ENCODE measurements at regions not wholly inside any gene's neighbourhood (a gene's known extent, or its start where the extent isn't known, plus 50 kb on each side); places are given as distances from the start of the nearest gene placed in this dataset.

DNA sequence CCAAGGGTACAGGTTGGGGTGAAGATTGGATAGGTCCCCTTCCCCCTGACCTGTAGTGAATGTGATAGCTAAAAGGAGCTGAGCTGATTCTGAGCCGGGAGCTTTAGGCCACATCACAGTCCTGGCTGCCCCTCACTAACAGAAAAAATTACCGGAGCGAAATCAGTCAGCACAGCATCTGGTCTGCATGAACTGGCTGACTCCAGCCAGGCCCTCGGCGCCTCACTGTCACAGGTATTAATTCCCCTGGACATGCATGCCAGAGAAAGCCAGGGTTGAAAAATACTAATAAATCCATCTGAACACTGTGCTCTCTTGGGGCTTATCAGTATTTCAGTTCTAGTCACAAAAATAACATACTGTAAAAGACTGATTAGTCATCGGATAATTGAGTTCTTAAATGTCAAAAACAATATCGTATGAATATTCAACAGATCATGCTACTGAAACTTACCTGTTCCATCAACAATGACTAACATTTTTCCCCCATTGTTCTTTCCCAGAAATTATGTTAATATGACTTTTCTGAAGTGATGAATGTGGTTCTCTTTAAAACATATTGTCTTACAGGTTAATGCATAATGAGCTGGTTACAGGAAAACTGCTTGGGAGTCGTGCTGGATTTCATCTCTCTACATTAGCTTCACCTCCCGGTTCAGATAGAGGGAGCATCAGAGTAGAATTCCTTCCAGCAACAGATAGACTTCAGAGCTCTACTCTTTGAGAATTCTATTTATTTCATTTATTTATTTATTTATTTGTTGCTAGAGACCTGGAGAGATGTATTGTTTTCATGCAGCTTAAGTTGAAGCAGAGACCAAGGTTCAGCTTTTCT, 387.7 kb downstream of the NXPE2 start:
- Histone ChIP-seq H3K9me3 (ENCODE audit: control insufficient read depth in 3 of 3, low read length in 3 of 3) (peaks cover 2 to 5% (median 2%) of the 10 kb centered on the region in 3 donors), H3K4me1 (ENCODE audit: control insufficient read depth in 3 of 3, insufficient read depth in 3 of 3, low read length in 3 of 3) (no peaks in the 10 kb centered on the region), H3K9ac (ENCODE audit: low read depth in 1 of 3, low read length in 3 of 3) (no peak overlapping the region), H3K27ac (ENCODE audit: low read depth, low read length) (no peak overlapping the region), H3K4me3 (ENCODE audit: low read length in 3 of 3) (no peak overlapping the region), H3K27me3 (ENCODE audit: control insufficient read depth in 3 of 3, insufficient read depth in 3 of 3, low read length in 3 of 3) (no peaks in the 10 kb centered on the region), H3K36me3 (ENCODE audit: control insufficient read depth in 3 of 3, insufficient read depth in 3 of 3, low read length in 3 of 3) (no peaks in the 10 kb centered on the region)

DNA sequence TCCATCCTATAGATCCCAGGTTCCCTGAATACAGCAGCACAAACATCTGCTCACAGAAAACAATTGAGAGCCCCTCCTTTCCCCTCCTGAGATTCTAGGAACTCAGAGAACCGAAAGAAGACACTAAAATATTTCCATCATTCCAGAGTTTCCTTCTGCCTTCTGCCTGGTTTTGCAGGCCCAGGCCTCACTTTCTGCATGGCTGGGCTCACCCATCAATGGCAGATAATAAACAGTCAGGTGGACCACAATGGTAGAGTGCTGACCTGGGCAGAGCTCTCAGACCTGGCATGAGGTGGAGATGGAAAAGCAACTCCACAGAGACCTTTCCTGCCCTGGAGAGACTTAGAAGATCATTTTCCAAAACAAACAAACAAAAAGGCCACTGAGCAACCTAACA, 389.1 kb downstream of the NXPE2 start:
- Histone ChIP-seq H3K27ac (ENCODE audit: low read depth, low read length) (no peak overlapping the region), H3K27me3 (ENCODE audit: control insufficient read depth in 3 of 3, insufficient read depth in 3 of 3, low read length in 3 of 3) (no peaks in the 10 kb centered on the region), H3K4me3 (ENCODE audit: low read length in 3 of 3) (no peak overlapping the region), H3K9me3 (ENCODE audit: control insufficient read depth in 3 of 3, low read length in 3 of 3) (peaks cover 2 to 5% (median 2%) of the 10 kb centered on the region in 3 donors), H3K9ac (ENCODE audit: low read depth in 1 of 3, low read length in 3 of 3) (no peak overlapping the region), H3K4me1 (ENCODE audit: control insufficient read depth in 3 of 3, insufficient read depth in 3 of 3, low read length in 3 of 3) (no peaks in the 10 kb centered on the region), H3K36me3 (ENCODE audit: control insufficient read depth in 3 of 3, insufficient read depth in 3 of 3, low read length in 3 of 3) (no peaks in the 10 kb centered on the region)

DNA sequence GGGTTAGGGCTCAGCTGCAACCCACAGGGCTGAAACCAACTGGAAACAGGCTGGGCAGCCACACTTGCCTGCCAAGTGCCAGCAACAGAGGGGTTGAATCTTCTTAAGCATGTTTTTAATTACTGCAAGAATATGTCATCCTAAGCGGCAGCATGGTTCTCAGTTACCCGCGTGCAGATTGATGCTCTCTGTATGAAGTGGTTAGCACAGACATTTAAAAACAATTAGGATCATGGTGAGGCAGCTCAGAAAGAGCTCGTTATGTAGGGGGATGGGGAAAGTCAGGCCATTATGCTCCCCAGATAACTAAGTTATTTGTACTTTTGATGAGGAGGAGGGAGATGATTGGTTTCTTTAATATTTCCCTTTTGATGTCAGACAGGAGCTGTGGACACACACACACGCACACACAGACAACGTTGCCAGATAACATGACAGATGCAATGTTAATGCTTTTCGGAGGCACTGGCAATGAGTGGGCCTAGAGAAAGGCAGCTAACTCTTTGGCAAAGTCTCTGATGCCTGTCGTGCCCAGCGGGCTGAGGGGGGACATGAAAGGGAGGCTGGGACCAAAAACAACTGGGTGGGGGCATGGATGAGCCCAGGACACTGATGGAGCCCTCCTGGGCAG, 389.7 kb downstream of the NXPE2 start:
- Histone ChIP-seq H3K27me3 (ENCODE audit: control insufficient read depth in 3 of 3, insufficient read depth in 3 of 3, low read length in 3 of 3) (no peaks in the 10 kb centered on the region), H3K27ac (ENCODE audit: low read depth, low read length) (no peak overlapping the region), H3K36me3 (ENCODE audit: control insufficient read depth in 3 of 3, insufficient read depth in 3 of 3, low read length in 3 of 3) (no peaks in the 10 kb centered on the region), H3K9me3 (ENCODE audit: control insufficient read depth in 3 of 3, low read length in 3 of 3) (peaks cover 2 to 5% (median 2%) of the 10 kb centered on the region in 3 donors), H3K9ac (ENCODE audit: low read depth in 1 of 3, low read length in 3 of 3) (no peak overlapping the region), H3K4me1 (ENCODE audit: control insufficient read depth in 3 of 3, insufficient read depth in 3 of 3, low read length in 3 of 3) (no peaks in the 10 kb centered on the region), H3K4me3 (ENCODE audit: low read length in 3 of 3) (no peak overlapping the region)

DNA sequence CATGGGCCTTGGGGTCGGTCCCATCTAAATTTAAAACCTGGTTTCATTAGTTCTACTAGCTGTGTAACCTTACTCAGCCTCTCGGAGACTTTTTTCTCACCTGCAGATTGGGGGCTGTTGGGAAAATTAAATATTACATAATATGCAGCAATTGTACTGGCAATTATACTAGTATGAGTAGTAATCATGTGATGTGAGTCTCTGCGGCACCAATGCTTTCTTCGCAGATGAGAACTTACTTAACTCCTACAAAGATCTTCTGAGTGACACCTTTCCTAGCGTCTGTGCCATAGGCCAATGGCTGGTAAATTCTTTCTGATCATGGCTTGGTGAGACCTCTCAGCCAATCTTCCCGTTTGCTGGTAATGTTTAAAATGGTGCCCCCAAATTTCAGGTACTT, 391.3 kb downstream of the NXPE2 start:
- Histone ChIP-seq H3K27me3 (ENCODE audit: control insufficient read depth in 3 of 3, insufficient read depth in 3 of 3, low read length in 3 of 3) (no peaks in the 10 kb centered on the region), H3K4me1 (ENCODE audit: control insufficient read depth in 3 of 3, insufficient read depth in 3 of 3, low read length in 3 of 3) (no peaks in the 10 kb centered on the region), H3K27ac (ENCODE audit: low read depth, low read length) (no peak overlapping the region), H3K9ac (ENCODE audit: low read depth in 1 of 3, low read length in 3 of 3) (no peak overlapping the region), H3K4me3 (ENCODE audit: low read length in 3 of 3) (no peak overlapping the region), H3K36me3 (ENCODE audit: control insufficient read depth in 3 of 3, insufficient read depth in 3 of 3, low read length in 3 of 3) (no peaks in the 10 kb centered on the region), H3K9me3 (ENCODE audit: control insufficient read depth in 3 of 3, low read length in 3 of 3) (peaks cover 2 to 5% (median 2%) of the 10 kb centered on the region in 3 donors)

DNA sequence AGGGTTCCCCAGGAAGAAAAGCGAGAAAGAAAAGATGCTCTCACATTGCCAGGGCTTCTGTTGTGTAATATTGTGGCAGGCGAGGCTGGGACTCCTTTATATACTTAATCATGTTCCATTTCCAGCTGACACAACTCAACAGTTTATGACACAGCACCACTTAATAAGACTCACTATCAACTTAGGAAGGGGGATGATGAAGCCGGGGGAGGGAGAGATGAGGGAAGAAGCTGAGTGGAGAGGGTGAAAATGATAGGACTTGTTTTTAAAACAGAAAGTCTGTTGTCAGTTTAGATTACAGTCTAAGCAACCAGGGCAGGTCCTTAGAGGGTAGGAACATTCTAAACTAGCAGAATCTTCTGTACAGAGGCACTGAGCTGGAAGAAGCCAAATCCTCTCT, 397.0 kb downstream of the NXPE2 start:
- H3K9me3 ChIP-seq (ENCODE audit: control insufficient read depth in 3 of 3, low read length in 3 of 3): no peaks in the 10 kb centered on the region
- no peaks in the 10 kb centered on the region for H3K36me3 ChIP-seq (ENCODE audit: control insufficient read depth in 3 of 3, insufficient read depth in 3 of 3, low read length in 3 of 3)
- no peak overlapping the region for H3K27ac ChIP-seq (ENCODE audit: low read depth, low read length)
- H3K4me3 ChIP-seq (ENCODE audit: low read length in 3 of 3): no peak overlapping the region
- peaks cover 0 to 5% (median 0%) of the 10 kb centered on the region in 3 donors for H3K27me3 ChIP-seq (ENCODE audit: control insufficient read depth in 3 of 3, insufficient read depth in 3 of 3, low read length in 3 of 3)
- H3K9ac ChIP-seq (ENCODE audit: low read depth in 1 of 3, low read length in 3 of 3): no peak overlapping the region
- H3K4me1 ChIP-seq (ENCODE audit: control insufficient read depth in 3 of 3, insufficient read depth in 3 of 3, low read length in 3 of 3): peaks cover 0 to 14% (median 8%) of the 10 kb centered on the region in 3 donors

DNA sequence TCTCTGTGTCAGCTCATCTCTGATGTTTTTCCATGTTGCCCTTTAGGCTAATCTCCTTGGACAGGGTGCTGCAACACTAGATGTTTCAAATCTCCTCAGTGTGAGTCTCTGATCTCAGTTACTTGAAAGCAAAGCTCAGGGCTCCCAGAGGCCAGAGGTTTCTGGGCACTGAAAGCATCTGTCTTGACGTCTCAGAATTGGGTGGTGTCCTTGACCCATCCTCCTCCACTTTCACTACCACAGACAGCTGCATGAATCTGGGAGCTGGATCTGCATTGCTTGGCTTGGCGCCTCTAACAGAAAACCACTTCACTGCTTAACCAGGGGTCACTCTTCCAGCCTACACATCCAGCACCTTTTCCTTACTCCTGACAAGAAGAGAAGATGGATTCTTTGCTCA, 399.4 kb downstream of the NXPE2 start:
- H3K4me3 ChIP-seq (ENCODE audit: low read length in 3 of 3): no peak overlapping the region
- H3K4me1 ChIP-seq (ENCODE audit: control insufficient read depth in 3 of 3, insufficient read depth in 3 of 3, low read length in 3 of 3): peaks cover 0 to 28% (median 17%) of the 10 kb centered on the region in 3 donors
- H3K9me3 ChIP-seq (ENCODE audit: control insufficient read depth in 3 of 3, low read length in 3 of 3): no peaks in the 10 kb centered on the region
- H3K36me3 ChIP-seq (ENCODE audit: control insufficient read depth in 3 of 3, insufficient read depth in 3 of 3, low read length in 3 of 3): no peaks in the 10 kb centered on the region
- peaks cover 0 to 5% (median 0%) of the 10 kb centered on the region in 3 donors for H3K27me3 ChIP-seq (ENCODE audit: control insufficient read depth in 3 of 3, insufficient read depth in 3 of 3, low read length in 3 of 3)
- H3K9ac ChIP-seq (ENCODE audit: low read depth in 1 of 3, low read length in 3 of 3): no peak overlapping the region
- H3K27ac ChIP-seq (ENCODE audit: low read depth, low read length): no peak overlapping the region

DNA sequence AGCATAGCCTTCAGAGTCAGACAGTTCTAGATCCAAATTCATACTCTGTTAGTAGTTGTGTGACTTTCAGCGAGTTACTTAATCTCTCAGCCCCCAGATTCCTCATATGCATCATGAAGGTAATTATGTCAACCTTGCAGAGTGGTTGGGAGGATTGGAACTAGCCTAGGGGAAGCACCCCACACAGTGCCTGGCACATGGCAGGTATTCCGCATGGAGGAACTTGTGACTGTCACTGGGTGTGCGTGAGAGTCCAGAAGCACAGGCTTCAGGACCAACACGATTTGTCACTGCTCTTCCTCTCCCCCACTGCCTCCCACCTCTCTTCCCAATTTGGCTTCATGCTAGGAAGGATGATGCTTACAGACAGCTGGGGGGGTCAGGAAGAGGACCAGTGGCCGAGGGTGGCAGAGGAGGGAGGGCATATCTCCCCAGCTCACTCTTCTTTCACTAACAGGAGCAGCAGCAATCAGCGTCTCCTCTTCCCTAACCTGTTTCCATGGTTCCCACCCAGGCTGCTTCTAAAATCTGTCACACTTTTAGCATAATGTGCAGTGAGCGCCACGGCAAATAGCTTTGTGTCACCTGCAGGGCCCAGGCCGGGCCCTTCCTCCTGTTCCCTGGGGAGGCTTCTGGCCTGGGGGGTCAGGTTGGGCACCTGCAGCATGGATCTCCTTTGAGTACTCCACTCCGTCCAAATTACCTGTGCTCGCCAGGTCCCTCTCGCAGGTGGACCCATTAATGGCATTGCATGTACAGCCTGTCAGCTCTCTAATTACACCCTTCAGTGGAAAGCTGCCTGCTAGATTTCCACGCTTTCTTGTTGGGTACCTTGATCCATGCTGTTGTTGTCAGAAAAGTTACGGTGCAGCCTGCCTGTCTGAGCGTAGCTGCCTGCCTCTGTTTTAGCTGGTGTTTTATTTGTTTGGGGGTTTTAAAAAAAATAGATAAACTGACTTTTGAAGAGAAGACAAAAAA, 400.4 kb downstream of the NXPE2 start:
- no peaks in the 10 kb centered on the region for H3K36me3 ChIP-seq (ENCODE audit: control insufficient read depth in 3 of 3, insufficient read depth in 3 of 3, low read length in 3 of 3)
- H3K9ac ChIP-seq (ENCODE audit: low read depth in 1 of 3, low read length in 3 of 3): no peak overlapping the region
- no peaks in the 10 kb centered on the region for H3K9me3 ChIP-seq (ENCODE audit: control insufficient read depth in 3 of 3, low read length in 3 of 3)
- H3K4me1 ChIP-seq (ENCODE audit: control insufficient read depth in 3 of 3, insufficient read depth in 3 of 3, low read length in 3 of 3): peaks cover 0 to 32% (median 21%) of the 10 kb centered on the region in 3 donors
- H3K4me3 ChIP-seq (ENCODE audit: low read length in 3 of 3): no peak overlapping the region
- no peak overlapping the region for H3K27ac ChIP-seq (ENCODE audit: low read depth, low read length)
- H3K27me3 ChIP-seq (ENCODE audit: control insufficient read depth in 3 of 3, insufficient read depth in 3 of 3, low read length in 3 of 3): peaks cover 0 to 5% (median 0%) of the 10 kb centered on the region in 3 donors

DNA sequence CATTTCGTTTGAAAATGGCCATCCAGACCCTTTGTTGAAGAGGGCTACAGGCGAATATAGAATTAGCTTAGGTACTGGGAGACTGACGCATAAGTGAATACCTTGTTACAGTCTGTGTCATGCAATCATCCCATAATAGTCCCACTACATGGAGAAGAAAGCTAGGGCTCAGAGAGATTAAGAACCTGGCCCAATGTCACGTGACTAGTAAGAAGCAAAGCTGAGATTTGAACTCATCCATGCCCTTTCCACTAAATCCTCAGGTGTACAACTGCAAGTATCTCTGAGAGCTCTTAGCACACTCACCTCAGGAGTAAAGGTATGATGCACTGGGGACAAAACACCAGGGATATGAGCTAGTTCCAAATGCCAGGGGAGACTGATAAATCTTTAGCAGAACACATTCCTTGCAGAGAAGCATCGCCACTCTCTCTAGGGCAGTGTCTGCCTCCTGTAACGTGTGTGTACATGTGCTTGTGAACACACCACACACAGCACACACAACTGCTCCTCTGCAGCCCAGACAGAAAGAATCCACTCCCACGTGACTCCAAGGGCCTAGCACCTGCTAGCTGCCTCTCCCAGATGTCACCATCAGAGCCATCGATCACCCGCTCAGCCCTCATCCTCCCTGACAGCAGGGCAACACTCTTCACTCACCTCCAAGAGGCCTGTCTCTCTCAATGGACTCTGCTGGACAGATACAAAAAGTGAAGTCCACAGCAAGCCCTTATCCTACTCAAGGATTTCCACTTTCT, 402.8 kb downstream of the NXPE2 start:
- peaks cover 2 to 34% (median 21%) of the 10 kb centered on the region in 3 donors for H3K4me1 ChIP-seq (ENCODE audit: control insufficient read depth in 3 of 3, insufficient read depth in 3 of 3, low read length in 3 of 3)
- no peak overlapping the region for H3K9ac ChIP-seq (ENCODE audit: low read depth in 1 of 3, low read length in 3 of 3)
- no peak overlapping the region for H3K27ac ChIP-seq (ENCODE audit: low read depth, low read length)
- H3K9me3 ChIP-seq (ENCODE audit: control insufficient read depth in 3 of 3, low read length in 3 of 3): no peaks in the 10 kb centered on the region
- peaks cover 0 to 5% (median 0%) of the 10 kb centered on the region in 3 donors for H3K27me3 ChIP-seq (ENCODE audit: control insufficient read depth in 3 of 3, insufficient read depth in 3 of 3, low read length in 3 of 3)
- H3K36me3 ChIP-seq (ENCODE audit: control insufficient read depth in 3 of 3, insufficient read depth in 3 of 3, low read length in 3 of 3): no peaks in the 10 kb centered on the region
- no peak overlapping the region for H3K4me3 ChIP-seq (ENCODE audit: low read length in 3 of 3)

DNA sequence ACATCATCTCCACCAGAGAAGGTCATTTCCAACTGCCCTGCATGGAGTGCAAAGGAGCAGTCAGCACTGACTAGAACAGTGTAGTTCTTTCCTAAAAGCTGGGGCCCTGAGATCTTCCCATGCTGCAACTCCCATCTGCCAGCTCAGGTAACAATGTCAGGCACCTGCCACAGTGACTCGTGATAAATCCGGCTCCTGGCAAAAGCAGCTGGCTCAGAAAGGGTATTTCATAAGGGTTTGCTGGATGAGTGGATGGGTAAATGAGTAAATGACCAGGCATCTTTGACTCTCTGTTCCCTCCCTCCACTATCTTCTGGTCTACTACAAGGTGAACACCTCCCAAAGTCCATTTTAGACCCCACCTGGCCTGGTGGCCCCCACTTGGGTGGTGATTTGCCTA, 403.6 kb downstream of the NXPE2 start:
- H3K4me1 ChIP-seq (ENCODE audit: control insufficient read depth in 3 of 3, insufficient read depth in 3 of 3, low read length in 3 of 3): peaks cover 2 to 34% (median 21%) of the 10 kb centered on the region in 3 donors
- H3K27ac ChIP-seq (ENCODE audit: low read depth, low read length): no peak overlapping the region
- H3K9me3 ChIP-seq (ENCODE audit: control insufficient read depth in 3 of 3, low read length in 3 of 3): no peaks in the 10 kb centered on the region
- no peak overlapping the region for H3K4me3 ChIP-seq (ENCODE audit: low read length in 3 of 3)
- H3K36me3 ChIP-seq (ENCODE audit: control insufficient read depth in 3 of 3, insufficient read depth in 3 of 3, low read length in 3 of 3): no peaks in the 10 kb centered on the region
- no peak overlapping the region for H3K9ac ChIP-seq (ENCODE audit: low read depth in 1 of 3, low read length in 3 of 3)
- peaks cover 0 to 5% (median 0%) of the 10 kb centered on the region in 3 donors for H3K27me3 ChIP-seq (ENCODE audit: control insufficient read depth in 3 of 3, insufficient read depth in 3 of 3, low read length in 3 of 3)
